ENCODE measurements at regions not wholly inside any gene's neighbourhood (a gene's known extent, or its start where the extent isn't known, plus 50 kb on each side); places are given as distances from the start of the nearest gene placed in this dataset.
A peak's percentile ranks its signal among the peaks of the same experiment; 100 is the strongest.
"Not testable (repeated sequence)": the region's sequence is repeated elsewhere in the genome, so short reads cannot be mapped to it uniquely, and the experiment has no call there.

GRCh38 chr3:198149904-198150303 is 189.9 kb downstream of the LMLN start:
- DNase-seq = not testable (repeated sequence)

- not testable (repeated sequence) for DNase-seq
These were observed 191.8 kb downstream of the LMLN start for GRCh38 chr3:198151867-198152266.

GRCh38 chr3:198155771-198156170 is 195.8 kb downstream of the LMLN start:
- DNase-seq = not testable (repeated sequence)

- DNase-seq = not testable (repeated sequence)
These were observed 197.3 kb downstream of the LMLN start for GRCh38 chr3:198157231-198157868.

- DNase-seq = not testable (repeated sequence)
These were observed 198.0 kb downstream of the LMLN start for GRCh38 chr3:198158007-198158406.

- peak; percentile 28 for DNase-seq
These were observed 207.5 kb downstream of the LMLN start for GRCh38 chr3:198167339-198168039.

- not testable (repeated sequence) for DNase-seq
These were observed 210.8 kb downstream of the LMLN start for GRCh38 chr3:198170781-198171180.

- not testable (repeated sequence) for DNase-seq
These were observed 213.1 kb downstream of the LMLN start for GRCh38 chr3:198173080-198173479.

GRCh38 chr3:198173929-198174574 is 214.0 kb downstream of the LMLN start:
- DNase-seq = not testable (repeated sequence)
